NB4 (cell line): ENCODE measurements at regions not wholly inside any gene's neighbourhood (a gene's known extent, or its start where the extent isn't known, plus 50 kb on each side); places are given as distances from the start of the nearest gene placed in this dataset.

Source experiments
- DNase-seq: peaks from one replicate; pipeline ENCODE4 v3.0.0; 2010; ENCODE audit warnings: low read depth
- H3K4me3 ChIP-seq: one replicate; pipeline ENCODE4 v1.5.1; 2011; ENCODE audit warnings: mild to moderate bottlenecking, low read depth, low read length, moderate library complexity
- CTCF ChIP-seq: IDR thresholded peaks from one replicate; pipeline ENCODE4 v1.5.1; 2012; ENCODE audit warnings: low read depth, low read length
- MAX ChIP-seq: IDR thresholded peaks from 2 replicates; pipeline ENCODE4 v1.6.1; 2011; ENCODE audit warnings: low read depth, low read length
- MYC ChIP-seq: IDR thresholded peaks from 2 replicates; pipeline ENCODE4 v1.6.1; 2011; ENCODE audit warnings: low read depth, low read length
- POLR2A ChIP-seq: IDR thresholded peaks from 2 replicates; pipeline ENCODE4 v1.6.1; 2011; ENCODE audit warnings: mild to moderate bottlenecking; ENCODE audit not compliant: insufficient read length; ENCODE audit errors: extremely low read depth

GRCh38 chr4:31360786-31361185 lies 640.6 kb downstream of the PCDH7 start:
- H3K4me3 ChIP-seq, result no peak overlapping the region
- DNase-seq, result no peak
- TF ChIP-seq MAX (no peak), POLR2A (no peak), CTCF (no peak), MYC (no peak)

- H3K4me3 ChIP-seq, result no peak overlapping the region
- TF ChIP-seq MYC (no peak), POLR2A (no peak), MAX (no peak), CTCF (no peak)
- no peak for DNase-seq
Observed at GRCh38 chr4:31362756-31363155, 642.6 kb downstream of the PCDH7 start.

GRCh38 chr4:31365006-31365690 lies 645.0 kb downstream of the PCDH7 start:
- DNase-seq, result no peak
- H3K4me3 ChIP-seq, result no peak overlapping the region
- TF ChIP-seq POLR2A (no peak), CTCF (no peak), MYC (no peak), MAX (no peak)

GRCh38 chr4:31366041-31366440 lies 645.9 kb downstream of the PCDH7 start:
- no peak for TF ChIP-seq MYC
- TF ChIP-seq CTCF, result no peak
- TF ChIP-seq POLR2A, result no peak
- no peak for TF ChIP-seq MAX
- no peak overlapping the region for H3K4me3 ChIP-seq
- no peak for DNase-seq

- no peak overlapping the region for H3K4me3 ChIP-seq
- TF ChIP-seq POLR2A (no peak), CTCF (peak; percentile 76), MYC (peak; percentile 50; the same call in 1 of the 2 replicates), MAX (peak; percentile 58)
- DNase-seq, result peak; percentile 63
Observed at GRCh38 chr4:31370866-31371465, 650.8 kb downstream of the PCDH7 start.
